CD4-positive, alpha-beta T cell (primary cell): ENCODE measurements at regions not wholly inside any gene's neighbourhood (a gene's known extent, or its start where the extent isn't known, plus 50 kb on each side); places are given as distances from the start of the nearest gene placed in this dataset.

Source experiments
- ATAC-seq: fragments of 200-7000 bp; cut with Tn5 transposase; one replicate; pipeline ENCODE4 v1.10.0; 2022; ENCODE audit warnings: mild to moderate bottlenecking; ENCODE audit not compliant: poor library complexity
- CTCF ChIA-PET: fragments of 350-600 bp; sonication (Branson Sonifier 250); formaldehyde crosslinking; loops from one replicate; lab custom pipeline; 2021; ENCODE audit warnings: antibody characterized with exemption, inconsistent platforms; lab: Charles Lee
- POLR2A ChIA-PET: fragments of 350-600 bp; sonication (Branson Sonifier 250); formaldehyde crosslinking; loops from one replicate; lab custom pipeline; 2021; ENCODE audit warnings: antibody characterized with exemption, inconsistent platforms; lab: Charles Lee
- DNase-seq, 14 experiments: peaks; one replicate each; pipeline ENCODE4 v3.0.0-alpha.2; 2013 to 2020; ENCODE audit warnings: mixed read lengths in 2 of 14
- H3K27ac ChIP-seq, 2 donors: one replicate each; pipeline versions ENCODE4 v1.5.1 to v1.7.0; 2013; ENCODE audit warnings: low read length in 2 of 2, low read depth in 1 of 2, mild to moderate bottlenecking in 1 of 2
- H3K27me3 ChIP-seq, 2 experiments: 1 replicate in 1 of 2; 2 replicates in 1 of 2; pipeline versions ENCODE4 v1.6.1 to v1.7.0; 2013; ENCODE audit warnings: low read length in 2 of 2, control low read depth in 1 of 2, mild to moderate bottlenecking in 1 of 2, moderate library complexity in 1 of 2; ENCODE audit not compliant: insufficient read depth in 2 of 2, control insufficient read depth in 1 of 2
- H3K36me3 ChIP-seq: one replicate; pipeline ENCODE4 v1.6.1; 2013; ENCODE audit warnings: low read length, control low read depth; ENCODE audit not compliant: insufficient read depth
- H3K4me1 ChIP-seq: one replicate; pipeline ENCODE4 v1.6.1; 2013; ENCODE audit warnings: low read length, control low read depth; ENCODE audit not compliant: insufficient read depth
- H3K4me3 ChIP-seq: one replicate; pipeline ENCODE4 v1.5.1; 2013; ENCODE audit warnings: mild to moderate bottlenecking, low read length, moderate library complexity
- H3K9me3 ChIP-seq, 2 experiments: 1 replicate in 1 of 2; 2 replicates in 1 of 2; pipeline versions ENCODE4 v1.6.1 to v1.7.0; 2013; ENCODE audit warnings: low read length in 2 of 2, mild to moderate bottlenecking in 2 of 2, control low read depth in 1 of 2, moderate library complexity in 1 of 2; ENCODE audit not compliant: control insufficient read depth in 1 of 2, insufficient read depth in 1 of 2
- H3K27ac Mint-ChIP-seq: one replicate; pipeline ENCODE4 v1.8.0; 2020; ENCODE audit warnings: mixed read lengths
- H3K27me3 Mint-ChIP-seq: one replicate; pipeline ENCODE4 v1.8.0; 2021; ENCODE audit warnings: mixed read lengths
- H3K36me3 Mint-ChIP-seq: one replicate; pipeline ENCODE4 v1.8.0; 2021; ENCODE audit warnings: low read depth, mixed read lengths
- H3K4me1 Mint-ChIP-seq: one replicate; pipeline ENCODE4 v1.8.0; 2021; ENCODE audit warnings: low read depth, mixed read lengths
- H3K4me3 Mint-ChIP-seq: one replicate; pipeline ENCODE4 v1.8.0; 2020; ENCODE audit warnings: mild to moderate bottlenecking, mixed read lengths
- H3K9me3 Mint-ChIP-seq: one replicate; pipeline ENCODE4 v1.8.0; 2020; ENCODE audit warnings: mixed read lengths
- CTCF ChIP-seq: fragments of 200-600 bp; IDR thresholded peaks from one replicate; pipeline ENCODE4 v1.8.0; 2022; ENCODE audit warnings: antibody characterized with exemption, mild to moderate bottlenecking
- intact Hi-C, 2 experiments: fragments of 100-400 bp; cut with DNase I in 1 of 2; cut with micrococcal nuclease in 1 of 2; formaldehyde crosslinking; loops; one replicate each; pipeline versions ENCODE4 v1.15.1 to v1.9.0; 2023 to 2025; cut with DNase I, micrococcal nuclease

GRCh38 chr4:149296503-149296902 is 519.1 kb downstream of the IQCM start:
- ATAC-seq (no peak), DNase-seq (no peak)
- Histone ChIP-seq H3K4me1 (no peaks in the 10 kb centered on the region), H3K4me3 (no peak overlapping the region), H3K27me3 (no peaks in the 10 kb centered on the region), H3K9me3 (no peaks in the 10 kb centered on the region), H3K27ac (no peak overlapping the region), H3K36me3 (no peaks in the 10 kb centered on the region)
- no peak for TF ChIP-seq CTCF
- H3K9me3 Mint-ChIP-seq = no peaks in the 10 kb centered on the region
- no peak overlapping the region for H3K27ac Mint-ChIP-seq
- no peaks in the 10 kb centered on the region for H3K36me3 Mint-ChIP-seq
- ChIA-PET CTCF (no interaction called here), POLR2A (no interaction called here)
- H3K27me3 Mint-ChIP-seq = no peaks in the 10 kb centered on the region
- H3K4me1 Mint-ChIP-seq = no peaks in the 10 kb centered on the region
- H3K4me3 Mint-ChIP-seq = no peak overlapping the region
- intact Hi-C loops = no loop called here

GRCh38 chr4:149296084-149296483 is 519.6 kb downstream of the IQCM start:
- TF ChIP-seq CTCF = no peak
- Mint-ChIP-seq H3K4me3 (no peak overlapping the region), H3K4me1 (no peaks in the 10 kb centered on the region), H3K27ac (no peak overlapping the region), H3K36me3 (no peaks in the 10 kb centered on the region), H3K27me3 (no peaks in the 10 kb centered on the region), H3K9me3 (no peaks in the 10 kb centered on the region)
- ChIA-PET CTCF (no interaction called here), POLR2A (no interaction called here)
- Histone ChIP-seq H3K36me3 (no peaks in the 10 kb centered on the region), H3K27ac (no peak overlapping the region), H3K4me3 (no peak overlapping the region), H3K9me3 (no peaks in the 10 kb centered on the region), H3K4me1 (no peaks in the 10 kb centered on the region), H3K27me3 (no peaks in the 10 kb centered on the region)
- DNase-seq (no peak), ATAC-seq (no peak)
- intact Hi-C loops = no loop called here

GRCh38 chr4:149294601-149295000 is 521.0 kb downstream of the IQCM start:
- ATAC-seq = no peak
- Histone ChIP-seq H3K9me3 (no peaks in the 10 kb centered on the region), H3K27ac (no peak overlapping the region), H3K27me3 (no peaks in the 10 kb centered on the region), H3K4me3 (no peak overlapping the region), H3K36me3 (no peaks in the 10 kb centered on the region), H3K4me1 (no peaks in the 10 kb centered on the region)
- Mint-ChIP-seq H3K9me3 (no peaks in the 10 kb centered on the region), H3K4me3 (no peak overlapping the region), H3K36me3 (no peaks in the 10 kb centered on the region), H3K4me1 (no peaks in the 10 kb centered on the region), H3K27me3 (no peaks in the 10 kb centered on the region), H3K27ac (no peak overlapping the region)
- ChIA-PET CTCF (no interaction called here), POLR2A (no interaction called here)
- no peak for DNase-seq
- TF ChIP-seq CTCF = no peak
- intact Hi-C loops = no loop called here
